CMK (cell line): ENCODE measurements at regions not wholly inside any gene's neighbourhood (a gene's known extent, or its start where the extent isn't known, plus 50 kb on each side); places are given as distances from the start of the nearest gene placed in this dataset.

Source experiments
- DNase-seq: peaks from one replicate; pipeline ENCODE4 v3.0.0-alpha.2; 2010; ENCODE audit warnings: low read depth

- DNase-seq, result no peak
Measured at GRCh38 chr21:38203229-38203628, 53.6 kb upstream of the KCNJ15 start.

DNA sequence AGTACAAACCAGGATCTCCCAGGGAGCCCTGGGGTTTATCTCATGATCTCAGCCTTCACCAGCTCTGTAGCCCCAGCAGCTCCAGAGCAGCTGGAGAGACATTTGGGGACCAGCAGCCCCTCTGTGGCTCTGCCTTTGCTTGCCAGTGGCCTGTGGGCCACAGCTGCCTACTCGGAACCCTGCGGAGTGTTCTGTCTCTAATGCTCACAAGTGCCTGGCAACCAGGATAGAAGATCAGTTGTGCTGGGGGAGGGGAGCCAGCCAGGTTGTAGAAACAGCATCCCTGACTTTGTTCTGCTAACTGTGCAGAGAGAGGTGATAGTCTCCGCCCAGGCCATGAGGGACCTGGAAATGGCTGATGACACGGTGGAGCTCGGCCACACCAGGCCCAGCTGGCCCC lies 50.9 kb upstream of the KCNJ15 start:
- no peak for DNase-seq

DNA sequence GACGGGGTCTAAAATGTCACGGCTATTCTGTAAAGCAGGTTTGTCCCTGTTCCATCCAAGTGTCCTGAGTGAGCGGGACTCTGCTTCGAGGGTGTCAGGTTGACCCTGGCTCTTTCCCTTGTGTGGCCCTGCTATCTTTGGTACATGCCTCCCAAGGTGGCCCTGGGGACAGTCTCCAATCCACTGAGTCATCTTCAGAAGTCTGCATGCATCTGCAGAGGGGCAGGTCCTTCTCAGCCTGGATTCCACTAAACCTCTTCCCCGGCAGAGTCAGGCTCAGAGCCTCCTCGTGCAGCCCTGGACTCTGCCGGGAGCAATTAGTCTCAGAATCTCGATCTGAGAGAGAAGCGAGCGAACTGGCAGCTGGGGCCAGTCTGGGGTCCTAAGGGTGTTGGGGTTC lies 50.1 kb upstream of the KCNJ15 start:
- no peak for DNase-seq
